Muscle of back (tissue), 3 donors: ENCODE measurements at regions not wholly inside any gene's neighbourhood (a gene's known extent, or its start where the extent isn't known, plus 50 kb on each side); places are given as distances from the start of the nearest gene placed in this dataset.
"Not testable (repeated sequence)": the region's sequence is repeated elsewhere in the genome, so short reads cannot be mapped to it uniquely, and the experiment has no call there.

ENCODE experiments used
- DNase-seq, 3 donors: peaks; one replicate each; pipeline versions ENCODE4 v3.0.0 to v3.0.0-alpha.2; 2013

- DNase-seq = no peak
Observed at GRCh38 chrX:1059576-1060561, 152.6 kb downstream of the CRLF2 start.

GRCh38 chrX:1053600-1053999, 158.8 kb downstream of the CRLF2 start:
- not testable (repeated sequence) for DNase-seq

- DNase-seq = no peak
Observed at GRCh38 chrX:1053072-1053471, 159.4 kb downstream of the CRLF2 start.

DNA sequence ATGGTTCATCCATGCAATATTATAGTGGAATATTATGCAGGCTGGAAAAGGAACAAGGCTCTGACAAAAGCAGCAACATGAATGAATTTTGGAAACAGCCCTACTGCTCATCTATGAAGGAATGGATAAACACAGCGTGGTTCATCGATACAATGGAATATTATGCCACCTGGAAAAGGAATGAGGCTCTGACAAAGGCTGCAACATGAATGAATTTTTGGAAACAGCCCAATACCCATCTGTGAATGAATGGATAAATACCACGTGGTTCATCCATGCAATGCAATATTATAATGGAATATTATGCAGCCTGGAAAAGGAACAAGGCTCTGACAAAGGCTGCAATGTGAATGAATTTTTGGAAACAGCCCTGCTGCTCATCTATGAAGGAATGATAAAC, 160.4 kb downstream of the CRLF2 start:
- no peak for DNase-seq

DNA sequence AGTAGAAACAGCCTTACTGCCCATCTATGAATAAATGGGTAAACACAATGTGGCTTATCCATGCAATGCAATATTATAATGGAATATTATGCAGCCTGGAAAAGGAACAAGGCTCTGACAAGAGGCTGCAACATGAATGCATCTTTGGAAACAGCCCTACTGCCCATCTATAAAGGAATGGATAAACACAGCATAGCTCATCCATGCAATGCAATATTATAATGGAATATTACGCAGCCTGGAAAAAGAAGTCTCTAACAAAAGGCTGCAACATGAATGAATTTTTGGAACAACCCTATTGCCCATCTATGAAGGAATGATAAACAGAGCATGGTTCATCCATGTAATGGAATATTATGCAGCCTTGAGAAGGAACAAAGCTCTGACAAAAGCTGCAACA, 161.0 kb downstream of the CRLF2 start:
- DNase-seq = no peak

DNA sequence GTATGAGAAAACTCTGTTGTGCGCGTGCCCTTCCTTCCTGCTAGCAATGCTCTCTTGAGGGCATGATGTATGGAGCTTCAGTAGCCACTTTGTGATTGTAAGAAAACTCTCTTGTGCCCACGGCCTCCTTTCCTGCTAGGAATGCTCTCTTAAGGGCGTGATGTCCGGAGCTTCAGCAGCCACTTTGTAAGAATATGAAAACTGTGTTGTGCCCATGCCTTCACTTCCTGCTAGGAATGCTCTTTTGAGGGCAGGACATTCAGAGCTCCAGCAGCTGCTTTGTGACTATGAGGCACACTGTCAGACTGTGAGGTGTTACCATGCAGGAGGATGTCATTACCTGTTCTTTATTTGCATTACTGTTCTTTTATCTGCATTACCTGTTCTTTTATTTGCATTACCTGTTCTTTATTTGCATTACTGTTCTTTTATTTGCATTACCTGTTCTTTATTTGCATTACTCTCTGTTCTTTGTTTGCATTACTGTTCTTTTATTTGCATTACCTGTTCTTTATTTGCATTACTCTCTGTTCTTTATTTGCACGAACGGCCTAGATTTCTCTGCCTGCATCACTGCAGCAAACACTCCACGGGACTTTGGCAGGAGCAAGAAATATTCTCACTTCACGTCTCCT, 166.7 kb downstream of the CRLF2 start:
- no peak for DNase-seq

GRCh38 chrX:1041091-1041490, 171.4 kb downstream of the CRLF2 start:
- no peak for DNase-seq

- DNase-seq = not testable (repeated sequence)
Observed at GRCh38 chrX:1035931-1036330, 176.5 kb downstream of the CRLF2 start.

DNA sequence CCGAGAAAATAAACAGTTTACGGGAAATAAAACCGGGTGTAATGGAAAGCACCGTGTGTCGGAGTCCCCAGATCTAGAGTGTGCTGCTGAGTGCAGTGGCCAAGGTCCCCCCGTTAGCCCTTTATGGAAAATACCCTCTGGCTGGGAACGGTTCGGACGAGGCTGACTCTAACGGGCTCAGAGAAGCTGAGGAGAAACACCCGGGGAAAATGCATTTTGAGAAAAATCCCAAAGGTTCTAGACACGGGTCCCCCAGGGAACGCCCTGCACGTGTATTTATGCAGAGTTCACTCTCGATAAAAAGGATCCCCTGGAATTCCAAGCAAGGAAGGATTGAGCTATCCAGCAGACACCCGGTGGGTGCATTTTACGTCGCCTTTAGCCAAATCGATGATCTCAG, 177.2 kb downstream of the CRLF2 start:
- DNase-seq = no peak

DNA sequence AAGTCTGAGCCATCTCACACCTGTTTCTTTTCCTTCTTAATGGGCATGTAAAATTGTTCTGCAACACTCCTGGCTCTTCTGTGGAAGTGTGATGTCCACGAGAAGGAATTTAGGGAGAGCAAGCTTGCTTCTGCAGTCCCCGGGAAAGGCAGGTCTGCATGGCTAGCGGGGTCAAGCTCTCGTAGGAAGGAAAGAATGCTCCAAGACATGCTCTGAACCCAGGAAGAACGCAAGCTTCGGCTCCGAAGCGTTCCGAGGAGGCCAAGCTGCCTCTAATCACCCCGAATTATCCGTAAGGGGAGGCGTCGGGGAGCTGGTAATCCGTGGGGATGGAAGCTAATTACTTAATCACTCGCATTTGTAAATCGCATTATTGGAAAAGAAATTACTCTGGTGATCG, 177.7 kb downstream of the CRLF2 start:
- no peak for DNase-seq

- DNase-seq = no peak
Observed at GRCh38 chrX:1031521-1032430, 180.7 kb downstream of the CRLF2 start.

DNA sequence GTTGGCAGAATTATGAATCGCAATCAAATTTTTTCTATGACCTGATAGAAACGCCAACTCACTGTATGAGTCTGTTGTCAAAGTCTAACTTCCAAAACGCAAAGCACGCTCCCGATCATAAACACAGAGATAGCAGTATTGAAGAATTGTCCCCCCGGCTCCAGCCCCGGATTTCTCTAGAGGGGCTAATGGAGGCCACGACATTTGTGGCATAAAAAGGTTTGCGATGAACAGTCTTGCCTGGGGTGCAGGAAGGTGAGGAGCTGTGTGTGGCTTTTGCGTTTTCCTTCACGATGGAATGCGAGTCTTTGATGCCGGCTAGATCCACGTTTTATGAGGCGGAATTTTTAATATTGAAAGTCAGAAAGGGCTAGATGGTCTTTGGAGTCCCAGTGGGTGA, 183.0 kb downstream of the CRLF2 start:
- DNase-seq = no peak

DNA sequence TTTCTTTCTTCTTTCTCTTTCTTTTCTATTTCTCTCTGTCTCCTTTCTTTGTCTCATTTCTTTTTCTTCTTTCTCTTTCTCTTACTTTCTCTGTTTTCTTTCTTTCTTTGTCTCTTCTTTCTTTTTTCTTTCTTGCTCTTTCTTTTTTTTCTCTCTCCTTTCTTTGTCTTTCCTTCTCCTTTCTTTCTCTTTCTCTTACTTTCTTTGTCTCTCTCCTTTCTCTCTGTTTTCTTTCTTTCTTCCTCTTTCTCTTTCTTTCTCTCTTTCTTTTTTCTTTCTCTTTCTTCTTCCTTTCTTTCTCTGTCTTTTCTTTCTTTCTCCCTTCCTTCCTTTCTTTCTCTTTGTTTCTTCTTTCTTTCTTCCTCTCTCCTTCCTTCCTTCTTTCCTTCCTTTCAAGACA, 184.8 kb downstream of the CRLF2 start:
- no peak for DNase-seq

DNA sequence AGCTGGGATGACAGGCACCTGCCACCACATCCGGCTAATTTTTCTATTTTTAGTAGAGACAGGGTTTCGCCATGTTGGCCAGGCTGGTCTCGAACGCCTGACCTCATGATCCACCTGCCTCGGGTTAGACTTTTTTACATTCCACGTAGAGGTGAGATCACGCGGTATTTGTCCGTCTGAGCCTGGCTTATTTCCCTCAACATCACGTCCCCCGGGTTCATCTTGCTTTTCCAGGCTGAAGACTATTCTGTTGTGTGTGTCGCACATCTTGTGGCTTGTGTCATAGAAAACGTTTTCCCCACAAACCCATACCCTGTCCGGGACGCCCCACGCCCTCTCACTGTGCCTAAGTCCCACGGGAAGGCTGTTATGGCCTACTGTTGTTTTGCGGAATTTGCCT, 185.3 kb downstream of the CRLF2 start:
- DNase-seq = no peak

- peak in 1 of 3 donors; percentile 31 for DNase-seq
Observed at GRCh38 chrX:1026263-1027015, 186.0 kb downstream of the CRLF2 start.

DNA sequence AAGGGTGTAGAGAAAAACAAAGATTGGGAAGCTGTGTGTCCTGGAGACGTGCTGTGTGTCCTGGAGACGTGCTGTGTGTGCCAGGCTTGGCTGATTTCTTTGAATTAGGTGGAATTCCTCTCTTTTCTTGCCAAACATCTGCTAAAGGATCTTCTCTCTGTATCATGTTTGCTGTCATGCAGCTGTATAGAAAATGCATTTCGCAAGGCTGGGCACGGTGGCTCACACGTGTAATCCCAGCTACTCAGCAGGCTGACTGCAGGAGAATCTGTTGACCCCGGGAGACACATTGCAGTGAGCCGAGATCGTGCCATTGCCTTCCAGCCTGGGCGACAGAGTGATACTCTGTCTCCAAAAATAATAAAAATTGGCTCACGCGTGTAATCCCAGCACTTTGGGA, 187.0 kb downstream of the CRLF2 start:
- peak in 1 of 3 donors; percentile 48 for DNase-seq

GRCh38 chrX:1023676-1024075, 188.8 kb downstream of the CRLF2 start:
- DNase-seq = peak in 1 of 3 donors; percentile 49

GRCh38 chrX:1021314-1021993, 191.0 kb downstream of the CRLF2 start:
- DNase-seq = not testable (repeated sequence)

GRCh38 chrX:1020634-1021166, 191.7 kb downstream of the CRLF2 start:
- no peak for DNase-seq

DNA sequence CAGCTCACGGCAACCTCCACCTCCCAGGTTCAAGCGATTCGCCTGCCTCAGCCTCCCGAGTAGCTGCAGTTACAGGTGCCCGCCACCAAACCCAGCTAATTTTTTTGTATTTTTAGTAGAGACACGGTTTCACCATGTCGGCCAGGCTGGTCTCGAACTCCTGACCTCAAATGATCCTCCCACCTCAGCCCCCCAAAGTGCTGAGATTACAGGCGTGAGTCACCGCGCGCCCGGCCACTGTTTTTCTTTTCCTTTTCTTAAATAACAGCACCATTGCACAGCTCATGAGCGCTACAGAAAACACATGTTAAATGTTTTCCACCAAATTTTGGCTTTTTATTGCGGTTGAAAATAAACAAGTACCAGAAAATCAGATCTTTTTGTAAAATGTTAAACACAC, 195.5 kb downstream of the CRLF2 start:
- not testable (repeated sequence) for DNase-seq
